Smooth muscle cell (in vitro differentiated cells): ENCODE measurements at regions not wholly inside any gene's neighbourhood (a gene's known extent, or its start where the extent isn't known, plus 50 kb on each side); places are given as distances from the start of the nearest gene placed in this dataset.

Source experiments
- DNase-seq: peaks from one replicate; lab custom pipeline; 2025; ENCODE audit not compliant: unreplicated experiment; lab: John Stamatoyannopoulos, UW
- H2AFZ ChIP-seq: fragments of 200-600 bp; sonication (generic); 2 replicates; pipeline ENCODE4 v1.6.0; 2016; ENCODE audit warnings: antibody characterized with exemption, low read depth, mild to moderate bottlenecking
- H3F3A ChIP-seq: fragments of 200-600 bp; sonication (generic); 2 replicates; pipeline ENCODE4 v1.6.0; 2017; ENCODE audit warnings: antibody characterized with exemption, low read depth
- H3K27ac ChIP-seq: fragments of 200-600 bp; sonication (generic); 2 replicates; pipeline ENCODE4 v1.5.1; 2016; ENCODE audit warnings: low read depth, mild to moderate bottlenecking
- H3K27me3 ChIP-seq: fragments of 200-600 bp; sonication (generic); 2 replicates; pipeline ENCODE4 v1.6.1; 2016; ENCODE audit warnings: low read depth, mild to moderate bottlenecking
- H3K36me3 ChIP-seq: fragments of 200-600 bp; sonication (generic); 2 replicates; pipeline ENCODE4 v1.5.1; 2016; ENCODE audit warnings: low read depth
- H3K4me1 ChIP-seq: fragments of 200-600 bp; sonication (generic); 2 replicates; pipeline ENCODE4 v1.5.1; 2016; ENCODE audit warnings: low read depth
- H3K4me2 ChIP-seq: fragments of 200-600 bp; sonication (generic); 2 replicates; pipeline ENCODE4 v1.6.0; 2016; ENCODE audit warnings: mild to moderate bottlenecking
- H3K4me3 ChIP-seq: fragments of 200-600 bp; sonication (generic); 2 replicates; pipeline ENCODE4 v1.5.1; 2016; ENCODE audit warnings: mild to moderate bottlenecking
- H3K79me2 ChIP-seq: fragments of 200-600 bp; sonication (generic); 2 replicates; pipeline ENCODE4 v1.6.0; 2016; ENCODE audit warnings: low read depth, mild to moderate bottlenecking
- H3K9ac ChIP-seq: fragments of 200-600 bp; sonication (generic); 2 replicates; pipeline ENCODE4 v1.6.0; 2016; ENCODE audit warnings: low read depth
- H3K9me3 ChIP-seq: fragments of 200-600 bp; sonication (generic); replicated peaks from 2 replicates; pipeline ENCODE4 v1.5.1; 2016; ENCODE audit warnings: low read depth
- H4K20me1 ChIP-seq: fragments of 200-600 bp; sonication (generic); 2 replicates; pipeline ENCODE4 v1.6.0; 2016; ENCODE audit warnings: low read depth
- CTCF ChIP-seq: fragments of 200-600 bp; sonication (generic); IDR thresholded peaks from 2 replicates; pipeline ENCODE4 v1.5.1; 2017; ENCODE audit warnings: borderline replicate concordance, mild to moderate bottlenecking, antibody characterized with exemption; ENCODE audit not compliant: insufficient read depth, poor library complexity, severe bottlenecking
- WGBS: methylation state at CpG from one replicate; pipeline ENCODE4 v1.1.7; 2016; ENCODE audit warnings: low lambda C conversion rate; 5-methylcytosine and 5-hydroxymethylcytosine counted together

GRCh38 chr13:52947921-52948373, 80.7 kb upstream of the OLFM4 start:
- Histone ChIP-seq H3K4me1 (no peaks in the 10 kb centered on the region), H3F3A (no peaks in the 10 kb centered on the region), H2AFZ (no peak overlapping the region), H3K79me2 (no peaks in the 10 kb centered on the region), H3K27me3 (no peaks in the 10 kb centered on the region), H3K9me3 (no peaks in the 10 kb centered on the region), H3K27ac (no peak overlapping the region), H3K4me2 (no peak overlapping the region), H3K9ac (no peak overlapping the region), H3K36me3 (no peaks in the 10 kb centered on the region), H3K4me3 (no peak overlapping the region), H4K20me1 (no peaks in the 10 kb centered on the region)
- WGBS, result 55% methylated on average over 4 of the region's 4 CpGs
- no peak for DNase-seq
- TF ChIP-seq CTCF, result no peak

DNA sequence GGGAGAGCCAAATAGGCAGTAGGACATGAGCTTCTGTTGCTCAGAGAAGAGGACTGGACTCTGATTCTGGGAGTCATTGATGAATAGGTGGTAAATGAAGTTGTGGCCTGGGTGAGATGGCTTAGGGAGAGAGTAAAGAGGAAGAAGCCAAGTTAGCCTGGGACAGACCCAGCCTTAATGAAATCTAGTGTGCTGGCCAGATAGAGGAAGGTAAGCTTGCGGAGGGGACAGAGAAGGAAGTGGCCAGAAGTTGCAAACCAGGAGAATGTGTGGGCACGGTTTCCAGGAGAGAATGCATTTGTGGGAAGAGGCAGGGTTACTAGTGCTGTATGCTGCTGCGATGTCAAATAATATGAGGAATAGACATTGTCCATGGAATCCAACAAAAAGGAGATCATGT, 83.3 kb upstream of the OLFM4 start:
- 95% methylated on average over 3 of the region's 3 CpGs for WGBS
- no peaks in the 10 kb centered on the region for H3K79me2 ChIP-seq
- H3K4me1 ChIP-seq, result no peaks in the 10 kb centered on the region
- H3K4me2 ChIP-seq, result no peak overlapping the region
- H3K9me3 ChIP-seq, result no peaks in the 10 kb centered on the region
- no peak for DNase-seq
- H3K27ac ChIP-seq, result no peak overlapping the region
- H3K36me3 ChIP-seq, result no peaks in the 10 kb centered on the region
- no peak overlapping the region for H3K4me3 ChIP-seq
- H3K9ac ChIP-seq, result no peak overlapping the region
- H3F3A ChIP-seq, result no peaks in the 10 kb centered on the region
- no peaks in the 10 kb centered on the region for H4K20me1 ChIP-seq
- no peak overlapping the region for H2AFZ ChIP-seq
- no peak for TF ChIP-seq CTCF
- H3K27me3 ChIP-seq, result no peaks in the 10 kb centered on the region

DNA sequence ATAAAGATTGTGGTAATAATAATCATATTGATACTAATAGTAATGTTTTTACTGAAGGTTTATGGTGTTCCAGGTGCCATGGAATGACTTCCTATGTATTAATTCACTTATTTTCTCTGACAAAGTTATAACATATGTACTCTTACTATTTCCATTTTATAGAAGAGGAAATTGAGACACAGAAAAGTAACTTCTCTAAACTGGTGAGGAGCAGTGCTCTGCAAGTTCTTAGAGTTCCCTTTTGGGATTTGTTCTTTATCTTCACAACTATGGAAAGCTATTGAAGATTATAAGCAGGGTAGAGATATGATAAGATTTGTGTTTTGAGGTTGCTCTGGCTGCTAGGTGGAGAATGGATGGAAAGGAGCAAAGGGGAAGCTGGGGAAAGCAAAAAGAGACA, 83.9 kb upstream of the OLFM4 start:
- Histone ChIP-seq H3K4me3 (no peak overlapping the region), H3K27ac (no peak overlapping the region), H3K4me2 (no peak overlapping the region), H3K27me3 (no peaks in the 10 kb centered on the region), H3K9me3 (no peaks in the 10 kb centered on the region), H4K20me1 (no peaks in the 10 kb centered on the region), H3K9ac (no peak overlapping the region), H3K79me2 (no peaks in the 10 kb centered on the region), H3K4me1 (no peaks in the 10 kb centered on the region), H2AFZ (no peak overlapping the region), H3K36me3 (no peaks in the 10 kb centered on the region), H3F3A (no peaks in the 10 kb centered on the region)
- DNase-seq, result no peak
- TF ChIP-seq CTCF, result no peak

- no peak overlapping the region for H2AFZ ChIP-seq
- no peak for DNase-seq
- H3K27ac ChIP-seq, result no peak overlapping the region
- H3K9me3 ChIP-seq, result no peaks in the 10 kb centered on the region
- H3K9ac ChIP-seq, result no peak overlapping the region
- TF ChIP-seq CTCF, result no peak
- no peaks in the 10 kb centered on the region for H3K4me1 ChIP-seq
- 80% methylated on average over 3 of the region's 3 CpGs for WGBS
- H3F3A ChIP-seq, result no peaks in the 10 kb centered on the region
- no peaks in the 10 kb centered on the region for H3K79me2 ChIP-seq
- H3K36me3 ChIP-seq, result no peaks in the 10 kb centered on the region
- no peaks in the 10 kb centered on the region for H4K20me1 ChIP-seq
- no peak overlapping the region for H3K4me3 ChIP-seq
- H3K4me2 ChIP-seq, result no peak overlapping the region
- H3K27me3 ChIP-seq, result no peaks in the 10 kb centered on the region
Measured at GRCh38 chr13:52938065-52938464, 89.6 kb upstream of the PCDH8 start.
